ENCODE measurements at regions not wholly inside any gene's neighbourhood (a gene's known extent, or its start where the extent isn't known, plus 50 kb on each side); places are given as distances from the start of the nearest gene placed in this dataset.
"Not testable (repeated sequence)": the region's sequence is repeated elsewhere in the genome, so short reads cannot be mapped to it uniquely, and the experiment has no call there.

DNA sequence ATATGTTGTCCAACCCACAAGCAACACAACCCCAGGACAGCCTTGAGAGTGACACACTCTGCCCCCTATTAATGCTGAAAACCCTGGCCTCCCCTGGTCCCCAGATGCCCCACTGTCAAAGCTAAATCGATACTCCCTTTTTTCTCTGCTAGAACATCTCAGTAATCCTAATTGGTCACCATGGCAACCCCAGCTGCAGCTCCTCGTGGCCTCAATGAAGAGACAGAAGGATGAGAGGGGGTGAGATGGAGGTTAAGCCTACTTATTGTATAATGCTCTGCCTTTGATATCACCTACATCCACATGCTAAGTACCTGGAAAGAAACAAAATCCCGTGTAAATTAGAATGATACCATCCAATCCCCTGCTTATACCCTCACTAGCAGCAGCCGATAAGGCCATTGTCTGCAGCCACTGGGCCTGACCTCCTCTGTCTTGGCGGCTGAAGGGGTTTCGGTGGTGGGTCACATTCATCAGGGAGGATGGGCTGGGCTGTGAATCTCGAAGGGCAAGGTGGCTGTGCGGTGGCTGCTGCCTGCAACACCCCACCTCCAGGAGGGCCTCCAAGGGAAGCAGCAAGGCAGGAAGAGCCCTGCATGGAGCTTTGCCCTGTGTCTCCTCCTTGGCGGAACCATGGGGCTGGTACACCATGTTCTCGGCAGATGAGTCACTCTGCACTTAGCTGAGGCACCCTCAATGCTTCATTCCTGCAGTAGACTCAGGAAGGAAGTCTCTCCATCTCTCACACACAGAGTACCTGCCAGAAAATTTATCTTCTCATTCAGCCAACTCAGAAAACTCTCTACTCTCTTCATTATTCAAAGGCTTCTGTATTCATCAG is 399.5 kb downstream of the BUD13 start:
- DNase-seq (ENCODE audit: low read depth in 2 of 2), result no peak

- no peak for DNase-seq (ENCODE audit: low read depth in 2 of 2)
Observed at GRCh38 chr11:116371146-116371545, 401.6 kb downstream of the BUD13 start.

- no peak for DNase-seq (ENCODE audit: low read depth in 2 of 2)
Observed at GRCh38 chr11:116368784-116369183, 404.0 kb downstream of the BUD13 start.

GRCh38 chr11:116366980-116367645 is 405.7 kb downstream of the BUD13 start:
- DNase-seq (ENCODE audit: low read depth in 2 of 2), result no peak

DNA sequence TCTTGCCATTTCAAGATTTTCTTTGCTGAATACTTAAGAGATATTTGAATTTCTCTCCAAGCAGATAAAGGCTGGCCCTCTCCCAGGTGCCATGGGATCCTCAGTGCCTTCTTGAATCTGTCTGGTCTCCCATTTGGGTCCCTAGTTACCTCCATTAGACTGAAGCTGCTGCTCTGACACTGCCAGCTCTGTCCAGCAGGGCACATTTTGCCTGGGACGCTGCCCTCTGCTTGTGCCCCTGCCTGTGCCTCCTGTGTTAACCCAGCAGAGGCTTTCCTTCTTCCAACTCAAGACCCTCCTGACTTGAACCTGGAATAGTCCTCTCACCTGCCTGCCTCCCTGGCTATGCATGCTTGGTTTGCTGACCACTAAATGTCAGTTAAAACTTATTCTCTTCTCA is 406.3 kb downstream of the BUD13 start:
- no peak for DNase-seq (ENCODE audit: low read depth in 2 of 2)

- not testable (repeated sequence) for DNase-seq (ENCODE audit: low read depth in 2 of 2)
Observed at GRCh38 chr11:116364925-116365324, 407.9 kb downstream of the BUD13 start.

DNA sequence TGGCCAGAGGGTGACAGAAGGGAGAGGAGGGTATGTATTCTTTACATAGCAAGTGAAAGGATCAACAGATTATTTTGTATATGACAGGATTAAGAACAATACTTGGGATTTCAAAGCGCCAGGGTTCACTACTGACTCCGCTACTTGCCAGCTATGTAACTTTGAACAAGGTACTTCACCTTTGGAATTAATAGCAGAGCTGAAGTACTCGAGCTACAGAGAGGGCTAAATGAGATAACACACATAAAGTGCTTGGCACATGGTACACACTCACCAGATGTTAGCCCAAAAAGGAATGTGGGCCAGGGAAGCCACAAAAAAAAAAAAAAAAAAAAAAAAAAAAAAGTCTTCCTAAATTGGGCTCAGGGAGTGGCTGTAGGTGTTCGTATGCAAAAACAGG is 408.4 kb downstream of the BUD13 start:
- DNase-seq (ENCODE audit: low read depth in 2 of 2), result no peak

DNA sequence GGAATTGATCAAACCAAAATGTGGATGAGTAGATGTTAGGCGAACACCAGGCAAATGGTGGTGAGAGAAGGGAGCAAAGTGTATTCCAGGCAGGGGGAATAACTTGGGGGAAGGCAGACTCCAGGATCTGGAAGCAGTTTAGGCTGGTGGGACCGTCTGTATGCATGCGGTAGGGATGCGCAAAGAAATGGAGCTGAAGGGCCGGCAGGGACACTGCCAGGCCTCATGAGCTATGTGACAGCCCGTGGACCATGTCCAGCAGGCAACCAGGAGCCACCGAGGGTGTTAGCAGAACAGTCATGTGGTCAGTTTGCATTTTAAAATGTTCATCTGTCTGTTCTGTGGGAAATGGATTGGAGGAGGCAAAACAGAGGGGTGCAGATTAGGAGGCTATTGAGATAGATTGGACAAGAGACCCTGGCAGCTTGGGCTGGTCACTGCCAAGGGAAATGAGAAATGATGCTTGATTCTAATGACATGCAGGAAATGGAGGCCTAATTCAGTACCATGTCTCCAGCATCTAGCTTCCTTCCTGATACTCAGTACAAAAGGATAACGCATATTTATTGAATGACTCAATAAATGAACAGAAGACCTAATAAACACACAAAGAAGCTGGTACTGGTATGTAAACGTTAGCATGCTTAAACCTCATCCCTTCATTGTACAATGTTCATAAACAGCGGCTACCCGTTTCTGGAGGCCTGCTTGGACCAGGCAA is 412.4 kb downstream of the BUD13 start:
- no peak for DNase-seq (ENCODE audit: low read depth in 2 of 2)

GRCh38 chr11:116357784-116358544 is 414.8 kb downstream of the BUD13 start:
- no peak for DNase-seq (ENCODE audit: low read depth in 2 of 2)

DNA sequence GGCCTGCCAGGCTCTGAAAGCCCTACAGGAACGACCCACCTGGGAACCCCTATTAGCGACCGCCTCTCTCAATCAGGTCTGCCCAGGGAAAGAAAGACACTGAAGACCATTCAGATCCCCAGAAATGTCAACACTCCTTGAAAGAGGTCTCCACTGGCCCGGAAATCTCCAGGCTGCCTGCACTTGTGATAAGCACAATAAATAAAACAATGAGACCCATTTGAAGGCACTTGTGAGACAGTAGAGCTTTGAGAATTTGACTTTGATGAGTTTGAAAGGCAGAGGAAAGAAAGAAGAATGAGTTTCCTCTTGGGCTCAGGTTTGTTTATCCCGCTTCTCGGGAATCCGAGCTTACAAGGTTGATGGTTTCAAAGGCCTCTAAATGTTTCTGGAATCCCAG is 416.3 kb downstream of the BUD13 start:
- no peak for DNase-seq (ENCODE audit: low read depth in 2 of 2)

GRCh38 chr11:116355104-116355503 is 417.7 kb downstream of the BUD13 start:
- DNase-seq (ENCODE audit: low read depth in 2 of 2), result no peak

DNA sequence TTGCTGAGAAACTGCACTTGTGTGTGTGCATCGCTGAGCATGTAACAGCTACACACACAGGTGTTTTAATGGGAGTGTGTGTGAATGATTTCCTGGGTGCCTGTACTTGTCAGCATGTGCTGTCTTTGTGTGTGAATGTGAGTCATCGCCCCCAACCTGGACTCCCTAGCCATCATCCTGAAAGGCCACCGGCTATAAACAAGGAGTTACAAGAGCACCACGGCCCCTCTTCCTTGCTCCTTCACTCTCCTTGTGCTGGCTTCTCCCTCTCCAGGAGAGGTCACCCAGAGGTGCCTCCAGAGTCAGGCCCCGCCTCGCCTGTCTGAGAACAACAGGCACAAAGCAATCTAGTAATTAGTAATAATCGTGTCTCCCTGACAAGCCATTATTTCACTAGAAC is 419.2 kb downstream of the BUD13 start:
- no peak for DNase-seq (ENCODE audit: low read depth in 2 of 2)

- DNase-seq (ENCODE audit: low read depth in 2 of 2), result no peak
Observed at GRCh38 chr11:116352881-116353280, 419.9 kb downstream of the BUD13 start.

GRCh38 chr11:116348226-116348625 is 424.6 kb downstream of the BUD13 start:
- no peak for DNase-seq (ENCODE audit: low read depth in 2 of 2)

GRCh38 chr11:116345575-116345974 is 427.2 kb downstream of the BUD13 start:
- no peak for DNase-seq (ENCODE audit: low read depth in 2 of 2)

DNA sequence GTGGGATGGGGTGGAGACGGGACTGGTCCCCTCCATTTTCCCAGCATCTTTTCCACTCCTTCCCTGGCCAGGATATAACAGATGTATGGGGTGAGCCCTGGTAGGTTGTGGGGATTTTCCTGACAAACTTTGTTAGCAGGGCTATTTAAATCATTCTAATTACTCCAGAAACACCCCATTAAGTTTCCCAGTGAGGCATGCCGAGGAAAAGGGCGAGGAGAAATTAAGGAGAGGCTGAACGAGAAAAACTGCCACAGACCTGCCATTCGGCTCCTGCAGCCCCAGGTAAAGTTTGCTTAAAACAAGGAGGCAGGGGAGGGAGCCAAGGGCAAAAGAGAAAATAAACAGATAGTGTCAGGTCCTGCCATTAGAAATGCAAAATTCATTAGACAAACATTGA is 428.2 kb downstream of the BUD13 start:
- no peak for DNase-seq (ENCODE audit: low read depth in 2 of 2)

DNA sequence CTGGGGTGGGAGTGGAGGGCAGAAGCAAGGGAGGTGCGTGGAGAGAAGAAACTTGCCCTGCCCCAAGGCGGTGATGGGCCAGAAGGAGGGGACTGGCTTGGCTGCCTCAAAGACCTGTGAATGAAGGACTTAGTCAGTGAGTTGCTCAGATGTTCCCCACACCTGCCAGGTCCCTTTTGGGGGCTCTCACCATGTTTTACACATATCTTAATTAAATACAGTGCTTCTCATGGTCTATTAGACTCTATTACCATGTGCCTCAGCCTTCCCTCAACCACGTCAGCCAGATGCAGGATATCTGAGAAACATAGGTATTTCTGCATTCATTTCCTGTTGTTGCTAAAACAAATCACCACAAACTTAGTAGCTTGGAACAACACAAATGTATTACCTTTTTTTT is 429.5 kb downstream of the BUD13 start:
- no peak for DNase-seq (ENCODE audit: low read depth in 2 of 2)

- DNase-seq (ENCODE audit: low read depth in 2 of 2), result no peak
Observed at GRCh38 chr11:116342148-116342547, 430.6 kb downstream of the BUD13 start.

- DNase-seq (ENCODE audit: low read depth in 2 of 2), result no peak
Observed at GRCh38 chr11:116339306-116340098, 433.3 kb downstream of the BUD13 start.

GRCh38 chr11:116338500-116338899 is 434.3 kb downstream of the BUD13 start:
- DNase-seq (ENCODE audit: low read depth in 2 of 2), result not testable (repeated sequence)

- DNase-seq (ENCODE audit: low read depth in 2 of 2), result no peak
Observed at GRCh38 chr11:116336540-116336939, 436.2 kb downstream of the BUD13 start.

Measured in activated CD4-positive, alpha-beta T cell treated with anti-CD3 and anti-CD28 coated beads for 24 hours (primary cell).